ENCODE measurements at regions not wholly inside any gene's neighbourhood (a gene's known extent, or its start where the extent isn't known, plus 50 kb on each side); places are given as distances from the start of the nearest gene placed in this dataset.

DNA sequence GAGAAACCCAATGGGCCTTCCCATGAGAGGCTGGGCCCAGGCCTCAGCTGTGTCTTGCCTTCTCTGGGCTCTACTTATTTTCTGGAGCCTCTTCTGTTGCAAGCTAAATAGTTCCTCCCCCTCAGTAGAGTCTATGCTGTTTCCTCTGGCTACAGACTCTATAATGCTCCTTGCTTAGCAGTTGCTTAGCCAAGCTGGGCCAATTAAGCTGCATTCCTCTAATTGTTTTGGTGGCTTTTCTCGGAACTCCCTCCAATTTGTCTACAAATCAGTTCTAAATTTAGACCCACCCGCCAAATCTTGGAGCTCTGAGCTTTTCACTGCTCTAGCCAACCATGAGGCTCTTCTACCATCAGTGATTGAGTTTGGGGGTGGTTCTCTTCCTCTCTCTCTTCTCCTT lies 302.7 kb upstream of the ASIC2 start:
- no peak for DNase-seq (ENCODE audit: low read depth)
- TF ChIP-seq, protein P1, sequence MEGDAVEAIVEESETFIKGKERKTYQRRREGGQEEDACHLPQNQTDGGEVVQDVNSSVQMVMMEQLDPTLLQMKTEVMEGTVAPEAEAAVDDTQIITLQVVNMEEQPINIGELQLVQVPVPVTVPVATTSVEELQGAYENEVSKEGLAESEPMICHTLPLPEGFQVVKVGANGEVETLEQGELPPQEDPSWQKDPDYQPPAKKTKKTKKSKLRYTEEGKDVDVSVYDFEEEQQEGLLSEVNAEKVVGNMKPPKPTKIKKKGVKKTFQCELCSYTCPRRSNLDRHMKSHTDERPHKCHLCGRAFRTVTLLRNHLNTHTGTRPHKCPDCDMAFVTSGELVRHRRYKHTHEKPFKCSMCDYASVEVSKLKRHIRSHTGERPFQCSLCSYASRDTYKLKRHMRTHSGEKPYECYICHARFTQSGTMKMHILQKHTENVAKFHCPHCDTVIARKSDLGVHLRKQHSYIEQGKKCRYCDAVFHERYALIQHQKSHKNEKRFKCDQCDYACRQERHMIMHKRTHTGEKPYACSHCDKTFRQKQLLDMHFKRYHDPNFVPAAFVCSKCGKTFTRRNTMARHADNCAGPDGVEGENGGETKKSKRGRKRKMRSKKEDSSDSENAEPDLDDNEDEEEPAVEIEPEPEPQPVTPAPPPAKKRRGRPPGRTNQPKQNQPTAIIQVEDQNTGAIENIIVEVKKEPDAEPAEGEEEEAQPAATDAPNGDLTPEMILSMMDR (IDR thresholded peaks at IDR 0.05; ENCODE audit: low read depth, low read length, missing control alignments), result no peak
- H3K4me3 ChIP-seq (ENCODE audit: low read depth, low read length), result no peak overlapping the region

DNA sequence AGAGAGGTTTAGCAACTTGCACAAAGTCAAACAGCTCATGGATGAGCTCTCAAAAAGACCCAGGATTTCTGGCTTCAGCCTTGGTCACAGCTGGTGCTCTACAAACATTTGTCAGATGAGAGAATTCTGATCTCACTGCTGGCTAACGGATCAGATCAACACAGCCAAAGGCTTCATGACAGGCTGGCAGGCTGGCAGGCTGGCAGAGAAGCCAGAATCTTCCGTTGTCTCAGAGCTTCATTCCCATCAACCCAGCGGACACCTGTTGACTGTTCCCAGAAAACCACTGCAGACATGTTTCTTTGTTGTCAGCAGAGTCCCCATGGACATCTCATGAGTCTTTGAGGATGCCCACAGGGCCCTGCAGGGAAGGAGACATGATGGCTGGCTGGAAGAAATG lies 303.8 kb upstream of the ASIC2 start:
- no peak for DNase-seq (ENCODE audit: low read depth)
- no peak overlapping the region for H3K4me3 ChIP-seq (ENCODE audit: low read depth, low read length)
- TF ChIP-seq, protein P1 (IDR thresholded peaks at IDR 0.05; ENCODE audit: low read depth, low read length, missing control alignments), result no peak

DNA sequence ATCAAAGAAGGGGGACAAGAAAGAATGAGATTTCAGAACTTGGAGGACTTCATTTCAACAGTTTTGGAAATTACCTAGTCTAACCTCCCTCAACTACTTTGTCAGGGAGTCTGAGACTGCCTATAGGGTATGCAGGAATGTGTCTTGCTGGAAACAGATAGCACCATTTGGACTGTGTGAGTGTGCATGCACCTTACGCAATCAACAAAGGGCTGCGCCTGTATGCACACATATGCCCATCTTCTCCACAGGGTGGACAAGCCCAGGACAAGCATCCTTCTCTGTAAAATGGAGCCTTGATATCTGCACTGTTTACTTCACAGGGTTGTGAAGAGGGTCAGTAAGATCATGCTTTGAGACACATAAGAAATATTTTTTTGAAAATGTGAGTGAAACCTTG lies 305.7 kb upstream of the ASIC2 start:
- TF ChIP-seq, protein P1 (IDR thresholded peaks at IDR 0.05; ENCODE audit: low read depth, low read length, missing control alignments), result no peak
- DNase-seq (ENCODE audit: low read depth), result no peak
- no peak overlapping the region for H3K4me3 ChIP-seq (ENCODE audit: low read depth, low read length)

DNA sequence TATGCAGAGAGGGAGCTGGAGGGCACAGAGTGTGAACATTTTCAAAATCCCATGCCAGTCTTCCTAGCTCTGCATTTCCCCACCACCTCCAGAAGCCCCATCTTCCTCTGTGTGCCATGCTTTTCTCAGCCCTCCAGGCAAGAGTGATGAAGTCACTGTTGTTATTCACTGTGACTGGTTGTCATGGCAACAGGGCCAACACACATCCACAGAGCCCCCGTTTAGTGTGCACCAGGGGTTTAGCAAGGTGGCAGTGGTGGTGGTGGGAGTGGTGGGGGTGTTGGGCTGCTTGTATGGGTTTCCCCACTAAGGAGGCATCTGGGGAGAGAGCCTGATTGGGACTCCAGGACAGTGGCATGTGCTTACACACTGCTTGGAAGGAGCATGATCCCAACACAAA lies 309.9 kb upstream of the ASIC2 start:
- no peak for DNase-seq (ENCODE audit: low read depth)
- H3K4me3 ChIP-seq (ENCODE audit: low read depth, low read length), result no peak overlapping the region
- TF ChIP-seq, protein P1 (IDR thresholded peaks at IDR 0.05; ENCODE audit: low read depth, low read length, missing control alignments), result no peak

DNA sequence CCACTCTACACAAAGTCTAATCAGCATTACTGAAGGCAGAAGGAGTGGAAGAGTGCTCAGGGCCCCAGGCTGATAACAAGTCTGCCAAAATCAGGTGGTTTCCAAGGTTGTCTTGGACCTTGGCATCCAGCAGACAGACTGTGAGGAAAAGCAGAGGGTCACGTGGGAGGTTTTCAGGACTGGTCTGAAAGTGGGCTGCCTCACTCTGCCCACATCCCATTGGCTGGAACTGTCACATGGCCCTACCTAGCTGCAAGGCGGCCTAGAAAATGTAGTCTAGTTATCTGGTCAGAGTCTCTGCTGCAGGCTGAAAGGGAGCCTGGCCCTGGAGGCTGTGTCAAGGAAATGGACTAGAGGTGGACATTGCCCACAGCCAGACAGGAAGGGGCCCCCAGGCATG lies 310.7 kb upstream of the ASIC2 start:
- DNase-seq (ENCODE audit: low read depth), result no peak
- TF ChIP-seq, protein P1 (IDR thresholded peaks at IDR 0.05; ENCODE audit: low read depth, low read length, missing control alignments), result no peak
- H3K4me3 ChIP-seq (ENCODE audit: low read depth, low read length), result no peak overlapping the region

DNA sequence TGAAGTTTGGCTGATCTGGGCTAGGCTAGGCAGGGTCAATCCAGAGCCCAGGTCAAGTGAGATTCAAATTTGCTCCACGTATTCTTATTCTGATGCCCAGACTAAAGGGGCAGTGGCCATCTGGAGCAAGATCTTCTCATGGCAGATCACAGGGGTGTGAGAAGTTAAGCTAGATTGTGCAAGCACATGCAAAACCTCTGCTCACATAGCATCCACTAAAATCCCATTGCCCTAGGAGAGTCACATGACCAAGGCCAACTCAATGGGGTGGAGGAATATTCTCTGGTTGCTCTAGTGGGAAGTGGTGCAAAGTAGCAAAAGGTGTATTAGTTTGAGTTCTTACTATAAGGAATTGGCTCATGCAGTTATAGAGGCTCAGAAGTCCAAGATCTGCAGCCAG lies 318.4 kb upstream of the ASIC2 start:
- DNase-seq (ENCODE audit: low read depth), result no peak
- TF ChIP-seq, protein P1 (IDR thresholded peaks at IDR 0.05; ENCODE audit: low read depth, low read length, missing control alignments), result no peak

DNA sequence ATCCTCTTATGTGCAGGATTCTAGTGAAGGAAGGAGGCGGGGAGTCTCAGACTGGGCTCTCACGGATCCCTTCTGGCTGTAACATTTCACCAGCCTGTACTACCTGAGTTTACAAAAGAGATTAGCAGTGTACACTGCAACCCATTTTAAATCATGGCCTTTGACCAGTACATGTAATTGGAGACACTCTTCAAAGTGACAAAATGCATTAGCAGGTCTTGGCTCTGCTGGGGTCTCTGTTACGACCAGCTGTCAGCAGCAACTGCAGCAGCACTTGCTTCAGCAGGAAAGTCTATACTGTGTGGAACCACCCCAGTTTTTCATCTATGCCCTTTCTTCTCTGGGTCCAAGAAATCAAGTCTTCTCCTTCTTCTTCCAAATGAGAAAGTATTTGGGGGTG lies 322.8 kb upstream of the ASIC2 start:
- DNase-seq (ENCODE audit: low read depth), result no peak
- TF ChIP-seq, protein P1 (IDR thresholded peaks at IDR 0.05; ENCODE audit: low read depth, low read length, missing control alignments), result no peak
- H3K4me3 ChIP-seq (ENCODE audit: low read depth, low read length), result no peak overlapping the region

More for the DNA sequence above, 318.4 kb upstream of the ASIC2 start:
- H3K4me3 ChIP-seq (ENCODE audit: low read depth, low read length), result no peak overlapping the region

All from GM12864 (cell line).